ENCODE measurements at regions not wholly inside any gene's neighbourhood (a gene's known extent, or its start where the extent isn't known, plus 50 kb on each side); places are given as distances from the start of the nearest gene placed in this dataset.
"Not testable (repeated sequence)": the region's sequence is repeated elsewhere in the genome, so short reads cannot be mapped to it uniquely, and the experiment has no call there.

- TF ChIP-seq ZNF274 (IDR thresholded peaks at IDR 0.05; ENCODE audit: low read depth, low read length): no peak
- no peak overlapping the region for H3K4me3 ChIP-seq (ENCODE audit: low read length)
Observed at GRCh38 chr5:87119588-87119987, 148.1 kb upstream of the RASA1 start.

GRCh38 chr5:87120518-87121303 is 147.0 kb upstream of the RASA1 start:
- no peak overlapping the region for H3K4me3 ChIP-seq (ENCODE audit: low read length)
- TF ChIP-seq ZNF274 (IDR thresholded peaks at IDR 0.05; ENCODE audit: low read depth, low read length): no peak

- 0 out of 2 replicates have a peak overlapping the region, but pooled peaks have one; percentile 8 for H3K4me3 ChIP-seq (ENCODE audit: low read length)
- no peak for TF ChIP-seq ZNF274 (IDR thresholded peaks at IDR 0.05; ENCODE audit: low read depth, low read length)
Observed at GRCh38 chr5:87121304-87122150, 146.2 kb upstream of the RASA1 start.

GRCh38 chr5:87122151-87122977 is 145.3 kb upstream of the RASA1 start:
- no peak for TF ChIP-seq ZNF274 (IDR thresholded peaks at IDR 0.05; ENCODE audit: low read depth, low read length)
- no peak overlapping the region for H3K4me3 ChIP-seq (ENCODE audit: low read length)

GRCh38 chr5:87125766-87126165 is 141.9 kb upstream of the RASA1 start:
- TF ChIP-seq ZNF274 (IDR thresholded peaks at IDR 0.05; ENCODE audit: low read depth, low read length): no peak
- H3K4me3 ChIP-seq (ENCODE audit: low read length): no peak overlapping the region

- TF ChIP-seq ZNF274 (IDR thresholded peaks at IDR 0.05; ENCODE audit: low read depth, low read length): no peak
- no peak overlapping the region for H3K4me3 ChIP-seq (ENCODE audit: low read length)
Observed at GRCh38 chr5:87126869-87127268, 140.8 kb upstream of the RASA1 start.

GRCh38 chr5:87127426-87127825 is 140.3 kb upstream of the RASA1 start:
- no peak overlapping the region for H3K4me3 ChIP-seq (ENCODE audit: low read length)
- TF ChIP-seq ZNF274 (IDR thresholded peaks at IDR 0.05; ENCODE audit: low read depth, low read length): no peak

GRCh38 chr5:87127956-87128687 is 139.6 kb upstream of the RASA1 start:
- no peak for TF ChIP-seq ZNF274 (IDR thresholded peaks at IDR 0.05; ENCODE audit: low read depth, low read length)
- H3K4me3 ChIP-seq (ENCODE audit: low read length): no peak overlapping the region

- no peak for TF ChIP-seq ZNF274 (IDR thresholded peaks at IDR 0.05; ENCODE audit: low read depth, low read length)
Observed at GRCh38 chr5:87129046-87129445, 138.6 kb upstream of the RASA1 start.

GRCh38 chr5:87132696-87133095 is 135.0 kb upstream of the RASA1 start:
- no peak for TF ChIP-seq ZNF274 (IDR thresholded peaks at IDR 0.05; ENCODE audit: low read depth, low read length)
- no peak overlapping the region for H3K4me3 ChIP-seq (ENCODE audit: low read length)

More at GRCh38 chr5:87129046-87129445, 138.6 kb upstream of the RASA1 start:
- no peak overlapping the region for H3K4me3 ChIP-seq (ENCODE audit: low read length)

- not testable (repeated sequence) for H3K4me3 ChIP-seq (ENCODE audit: low read length)
Observed at GRCh38 chr5:87134513-87134912, 133.2 kb upstream of the RASA1 start.

GRCh38 chr5:87136096-87136495 is 131.6 kb upstream of the RASA1 start:
- H3K4me3 ChIP-seq (ENCODE audit: low read length): no peak overlapping the region
- no peak for TF ChIP-seq ZNF274 (IDR thresholded peaks at IDR 0.05; ENCODE audit: low read depth, low read length)

- no peak overlapping the region for H3K4me3 ChIP-seq (ENCODE audit: low read length)
- no peak for TF ChIP-seq ZNF274 (IDR thresholded peaks at IDR 0.05; ENCODE audit: low read depth, low read length)
Observed at GRCh38 chr5:87136733-87137132, 130.9 kb upstream of the RASA1 start.

GRCh38 chr5:87137283-87137682 is 130.4 kb upstream of the RASA1 start:
- H3K4me3 ChIP-seq (ENCODE audit: low read length): no peak overlapping the region
- TF ChIP-seq ZNF274 (IDR thresholded peaks at IDR 0.05; ENCODE audit: low read depth, low read length): no peak

Data from GM08714 (cell line).